ENCODE measurements at regions not wholly inside any gene's neighbourhood (a gene's known extent, or its start where the extent isn't known, plus 50 kb on each side); places are given as distances from the start of the nearest gene placed in this dataset.

GRCh38 chr7:41117431-41117830 lies 585.5 kb downstream of the INHBA start:
- no peak for DNase-seq

GRCh38 chr7:41116817-41117216 lies 586.1 kb downstream of the INHBA start:
- no peak for DNase-seq

GRCh38 chr7:41116337-41116736 lies 586.6 kb downstream of the INHBA start:
- DNase-seq, result no peak

GRCh38 chr7:41114691-41115090 lies 588.2 kb downstream of the INHBA start:
- DNase-seq, result no peak

- no peak for DNase-seq
These were observed 588.8 kb downstream of the INHBA start for GRCh38 chr7:41114131-41114530.

GRCh38 chr7:41113719-41114118 lies 589.2 kb downstream of the INHBA start:
- DNase-seq, result no peak

GRCh38 chr7:41110186-41110585 lies 592.7 kb downstream of the INHBA start:
- no peak for DNase-seq

- DNase-seq, result no peak
These were observed 594.1 kb downstream of the INHBA start for GRCh38 chr7:41108821-41109220.

- DNase-seq, result no peak
These were observed 594.9 kb downstream of the INHBA start for GRCh38 chr7:41107938-41108448.

GRCh38 chr7:41107330-41107937 lies 595.5 kb downstream of the INHBA start:
- DNase-seq, result no peak

GRCh38 chr7:41104631-41105030 lies 598.3 kb downstream of the INHBA start:
- DNase-seq, result no peak

GRCh38 chr7:41103331-41103730 lies 599.6 kb downstream of the INHBA start:
- DNase-seq, result no peak

GRCh38 chr7:41098846-41099245 lies 604.0 kb downstream of the INHBA start:
- no peak for DNase-seq

- DNase-seq, result no peak
These were observed 604.5 kb downstream of the INHBA start for GRCh38 chr7:41098402-41098801.

GRCh38 chr7:41097501-41097900 lies 605.4 kb downstream of the INHBA start:
- no peak for DNase-seq

GRCh38 chr7:41096917-41097316 lies 606.0 kb downstream of the INHBA start:
- no peak for DNase-seq

- no peak for DNase-seq
These were observed 609.7 kb downstream of the INHBA start for GRCh38 chr7:41093141-41093540.

GRCh38 chr7:41085244-41085643 lies 617.6 kb downstream of the INHBA start:
- DNase-seq, result no peak

GRCh38 chr7:41084381-41084780 lies 618.5 kb downstream of the INHBA start:
- DNase-seq, result no peak

GRCh38 chr7:41069635-41070034 lies 633.3 kb downstream of the INHBA start:
- no peak for DNase-seq

- DNase-seq, result no peak
These were observed 635.3 kb downstream of the INHBA start for GRCh38 chr7:41067576-41067975.

- no peak for DNase-seq
These were observed 637.2 kb downstream of the INHBA start for GRCh38 chr7:41065663-41066062.

- DNase-seq, result no peak
These were observed 639.8 kb downstream of the INHBA start for GRCh38 chr7:41063116-41063515.

GRCh38 chr7:41060796-41061195 lies 642.1 kb downstream of the INHBA start:
- no peak for DNase-seq

GRCh38 chr7:41059796-41060195 lies 643.1 kb downstream of the INHBA start:
- DNase-seq, result no peak
